GM12891 (cell line): ENCODE measurements at regions not wholly inside any gene's neighbourhood (a gene's known extent, or its start where the extent isn't known, plus 50 kb on each side); places are given as distances from the start of the nearest gene placed in this dataset.

Experiments used
- POLR2A ChIP-seq: IDR thresholded peaks from 2 replicates; pipeline ENCODE4 v1.6.1; 2011; ENCODE audit warnings: low read depth, low read length, control low read depth
- POLR2AphosphoS5 ChIP-seq: IDR thresholded peaks from 2 replicates; pipeline ENCODE4 v1.6.1; 2011; ENCODE audit warnings: low read depth, low read length, control low read depth

DNA sequence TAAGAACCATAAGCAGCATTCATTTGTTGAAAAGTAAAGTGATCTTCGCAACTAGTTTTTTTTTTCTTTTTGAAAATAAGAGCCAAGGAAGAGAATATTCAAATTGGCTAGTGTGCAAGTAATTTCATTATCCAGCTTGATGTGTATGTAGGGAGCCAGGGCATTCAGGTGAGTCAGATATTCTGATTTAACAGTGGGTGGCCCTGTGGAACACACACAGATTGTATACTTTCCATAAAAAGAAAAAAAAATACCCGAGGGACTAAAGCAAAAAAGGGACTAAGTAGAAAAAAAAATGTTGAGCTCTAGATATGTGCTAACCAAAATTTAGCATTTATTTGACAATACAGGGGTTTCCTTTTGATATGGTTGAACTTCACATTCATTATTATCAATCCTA, 96.9 kb upstream of the ROPN1 start:
- TF ChIP-seq POLR2A (no peak), POLR2AphosphoS5 (no peak)
